ENCODE measurements at regions not wholly inside any gene's neighbourhood (a gene's known extent, or its start where the extent isn't known, plus 50 kb on each side); places are given as distances from the start of the nearest gene placed in this dataset.

GRCh38 chr9:129359162-129359811, 181.2 kb upstream of the IER5L start:
- no peaks in the 10 kb centered on the region for H3K36me3 ChIP-seq (ENCODE audit: control insufficient read depth in 2 of 4, insufficient read depth in 4 of 4, low read length in 3 of 4)
- H3K4me3 ChIP-seq (ENCODE audit: extremely low read depth in 1 of 4, insufficient read depth in 2 of 4, low read depth in 3 of 4, low read length in 4 of 4), result no peak overlapping the region
- WGBS, 2 experiments (ENCODE audit: extremely low coverage in 1 of 2, insufficient coverage in 1 of 2, insufficient read length in 1 of 2, insufficient replicate concordance in 2 of 2, low coverage in 1 of 2, low lambda C conversion rate in 2 of 2, missing lambda C conversion rate in 1 of 2), result 88% methylated on average over 15 of the region's 15 CpGs; no CpG with 5 or more reads in 1 of the 2 experiments
- H3K79me2 ChIP-seq (ENCODE audit: control insufficient read depth in 1 of 2, insufficient read depth in 2 of 2, low read length in 2 of 2), result no peaks in the 10 kb centered on the region
- no peak overlapping the region; the same call in 1 of the 2 replicates for H2AK5ac ChIP-seq (ENCODE audit: low read depth, low read length)
- no peak overlapping the region for H3K4ac ChIP-seq (replicated peaks; ENCODE audit: insufficient read length, low read depth, low read length)
- 0 out of 4 replicates have a peak, but pooled peaks cover 0 to 6% of the 10 kb centered on the region in 2 experiments for H3K9me3 ChIP-seq (ENCODE audit: insufficient read depth in 2 of 2, low read depth in 1 of 2, low read length in 1 of 2)
- peak overlapping the region; percentile 12; the same call in 1 of the 2 replicates for H2BK12ac ChIP-seq (ENCODE audit: low read depth, low read length)
- POLR2A ChIA-PET (ENCODE audit: partially characterized antibody), result interaction anchor here (0.8 to 1.7 kb wide), 2 partner anchors 20 to 24 kb away, joined by 3 to 8 read pairs; no protein-coding TSS in a partner anchor
- H3K18ac ChIP-seq (ENCODE audit: extremely low read depth, low read length), result no peak overlapping the region
- no peak overlapping the region for H2BK20ac ChIP-seq (ENCODE audit: low read length)
- H3K14ac ChIP-seq (ENCODE audit: insufficient read length), result no peak overlapping the region
- no peaks in the 10 kb centered on the region for H3K79me1 ChIP-seq (ENCODE audit: low read depth, low read length)
- 0 out of 2 replicates have a peak overlapping the region, but pooled peaks have one; percentile 9 for H2BK15ac ChIP-seq (ENCODE audit: low read length)
- H3K27me3 ChIP-seq (replicated peaks in 1 of 4; ENCODE audit: control insufficient read depth in 3 of 4, extremely low read depth in 1 of 4, insufficient read depth in 3 of 4, low read length in 3 of 4), result no peaks in the 10 kb centered on the region; a peak in 1 of 7 replicates
- FAIRE-seq (no peak), DNase-seq (ENCODE audit: low read depth in 1 of 2, low spot score in 2 of 2) (no peak)
- no peak overlapping the region for H3K9ac ChIP-seq (replicated peaks in 1 of 4; ENCODE audit: extremely low read depth in 1 of 4, low read depth in 3 of 4, low read length in 3 of 4)
- H3K4me2 ChIP-seq (ENCODE audit: insufficient read depth in 1 of 2, low read depth in 2 of 2, low read length in 2 of 2), result no peak overlapping the region
- peaks cover 0 to 3% of the 10 kb centered on the region in 2 experiments for H4K20me1 ChIP-seq (replicated peaks in 1 of 2; ENCODE audit: control insufficient read depth in 1 of 2, insufficient read depth in 2 of 2, low read length in 2 of 2)
- no peak overlapping the region for H3K23ac ChIP-seq (ENCODE audit: insufficient read length)
- H2AFZ ChIP-seq (ENCODE audit: low read length), result no peak overlapping the region
- no peak overlapping the region for H2BK5ac ChIP-seq (ENCODE audit: low read depth, low read length)
- H3K27ac ChIP-seq (ENCODE audit: low read depth, low read length), result no peak overlapping the region
- H3K56ac ChIP-seq (replicated peaks; ENCODE audit: insufficient read length, low read depth, low read length), result no peak overlapping the region
- H4K91ac ChIP-seq (replicated peaks; ENCODE audit: insufficient read length, low read length), result no peak overlapping the region
- no peak overlapping the region for H2BK120ac ChIP-seq (replicated peaks; ENCODE audit: low read depth, low read length)
- H3K23me2 ChIP-seq (ENCODE audit: low read depth, low read length), result 0 out of 2 replicates have a peak, but pooled peaks cover 2% of the 10 kb centered on the region
- no peak overlapping the region for H4K8ac ChIP-seq (ENCODE audit: extremely low read depth, insufficient read depth, low read length)
- H4K5ac ChIP-seq (ENCODE audit: insufficient read length, low read depth, low read length), result no peak overlapping the region
- CTCF ChIA-PET (ENCODE audit: partially characterized antibody), result interaction anchor here (1.0 to 1.7 kb wide), 7 partner anchors 11 to 213 kb away, joined by 3 to 5 read pairs (median 3); no protein-coding TSS in a partner anchor
- H3K4me1 ChIP-seq (replicated peaks in 1 of 4; ENCODE audit: control insufficient read depth in 3 of 4, insufficient read depth in 4 of 4, low read length in 3 of 4), result peaks cover 0 to 6% (median 2%) of the 10 kb centered on the region in 4 experiments; a peak in 2 of 7 replicates
- no peak for TF ChIP-seq FOSL1 (IDR thresholded peaks at IDR 0.05; ENCODE audit: insufficient read depth, low read depth, low read length)
- TF ChIP-seq, protein P1, sequence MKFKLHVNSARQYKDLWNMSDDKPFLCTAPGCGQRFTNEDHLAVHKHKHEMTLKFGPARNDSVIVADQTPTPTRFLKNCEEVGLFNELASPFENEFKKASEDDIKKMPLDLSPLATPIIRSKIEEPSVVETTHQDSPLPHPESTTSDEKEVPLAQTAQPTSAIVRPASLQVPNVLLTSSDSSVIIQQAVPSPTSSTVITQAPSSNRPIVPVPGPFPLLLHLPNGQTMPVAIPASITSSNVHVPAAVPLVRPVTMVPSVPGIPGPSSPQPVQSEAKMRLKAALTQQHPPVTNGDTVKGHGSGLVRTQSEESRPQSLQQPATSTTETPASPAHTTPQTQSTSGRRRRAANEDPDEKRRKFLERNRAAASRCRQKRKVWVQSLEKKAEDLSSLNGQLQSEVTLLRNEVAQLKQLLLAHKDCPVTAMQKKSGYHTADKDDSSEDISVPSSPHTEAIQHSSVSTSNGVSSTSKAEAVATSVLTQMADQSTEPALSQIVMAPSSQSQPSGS (IDR thresholded peaks at IDR 0.05; ENCODE audit: low read length), result no peak
- TF ChIP-seq TAF7 (optimal IDR thresholded peaks at IDR 0.05; ENCODE audit: borderline replicate concordance, low read depth, low read length), result no peak
- no peak for TF ChIP-seq EP300 (IDR thresholded peaks at IDR 0.05; ENCODE audit: borderline replicate concordance in 1 of 2, low read depth in 2 of 2, low read length in 2 of 2)
- no peak for TF ChIP-seq MAX (IDR thresholded peaks at IDR 0.05)
- no peak for TF ChIP-seq CREB1 (IDR thresholded peaks at IDR 0.05)
- TF ChIP-seq TEAD4 (IDR thresholded peaks at IDR 0.05; ENCODE audit: low read depth, low read length), result no peak
- TF ChIP-seq CEBPB (IDR thresholded peaks at IDR 0.05; ENCODE audit: low read depth, low read length), result no peak
- TF ChIP-seq BRCA1 (IDR thresholded peaks at IDR 0.05; ENCODE audit: low read depth, low read length), result no peak
- no peak for TF ChIP-seq CHD1 (IDR thresholded peaks at IDR 0.05; ENCODE audit: low read depth, low read length)
- TF ChIP-seq CBX8 (IDR thresholded peaks at IDR 0.05; ENCODE audit: borderline replicate concordance, low read depth, low read length), result no peak
